B cell (primary cell): ENCODE measurements at regions not wholly inside any gene's neighbourhood (a gene's known extent, or its start where the extent isn't known, plus 50 kb on each side); places are given as distances from the start of the nearest gene placed in this dataset.

Experiments
- EZH2 ChIP-seq: IDR thresholded peaks from 2 replicates; pipeline ENCODE4 v1.6.1; 2012; ENCODE audit warnings: borderline replicate concordance, low read depth, mild to moderate bottlenecking, moderate library complexity, low read length; ENCODE audit not compliant: insufficient read depth, poor library complexity, severe bottlenecking
- TF ChIP-seq, protein P1 (sequence below): fragments of 200-600 bp; IDR thresholded peaks from one replicate; pipeline ENCODE4 v1.8.0; 2022; ENCODE audit warnings: antibody characterized with exemption, mild to moderate bottlenecking

DNA sequence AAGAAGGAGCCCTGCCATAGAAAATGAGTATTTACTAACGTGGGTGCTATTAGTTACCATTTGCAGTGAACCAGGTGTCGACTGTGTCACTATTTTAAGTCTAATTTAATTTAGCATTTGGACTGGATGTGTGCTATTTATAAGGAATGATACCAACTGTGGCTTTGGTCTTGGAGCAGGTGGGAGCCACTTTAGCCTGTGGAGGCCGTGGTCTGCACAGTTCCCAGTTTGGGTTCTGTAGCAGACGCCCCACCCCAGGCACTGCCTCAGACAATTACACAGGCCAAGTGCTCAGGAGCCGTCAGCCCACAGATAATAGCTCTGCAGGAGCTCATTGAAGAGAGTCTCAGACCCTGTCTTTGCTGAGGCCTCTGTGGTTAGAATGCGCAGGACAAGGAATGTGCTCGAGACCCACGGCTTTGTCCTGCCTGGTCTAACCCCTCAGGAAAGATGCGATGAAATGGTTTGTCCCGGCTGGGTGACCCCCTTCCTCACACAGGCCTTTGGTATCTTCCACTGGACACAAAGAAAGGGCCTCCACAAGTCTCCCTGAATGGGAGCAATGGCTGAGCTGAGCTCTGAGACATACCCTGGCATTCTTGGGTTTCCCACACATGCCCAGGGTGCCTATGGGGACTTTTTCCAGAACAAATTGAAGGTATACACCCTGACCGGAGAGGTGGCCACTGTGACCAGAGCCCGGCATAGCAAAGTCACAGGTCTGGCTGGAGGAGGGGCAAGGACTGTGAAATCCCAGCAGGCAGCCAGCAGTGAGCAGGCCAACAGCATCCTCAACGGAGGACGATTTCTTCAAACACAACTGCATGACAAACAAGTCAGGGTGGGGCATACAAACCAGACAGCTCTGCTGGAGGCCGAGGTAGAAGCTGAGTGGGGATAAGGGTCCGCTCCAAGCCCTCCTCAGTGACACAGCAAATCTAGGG, 251.2 kb downstream of the ARHGAP12 start:
- TF ChIP-seq, protein P1, sequence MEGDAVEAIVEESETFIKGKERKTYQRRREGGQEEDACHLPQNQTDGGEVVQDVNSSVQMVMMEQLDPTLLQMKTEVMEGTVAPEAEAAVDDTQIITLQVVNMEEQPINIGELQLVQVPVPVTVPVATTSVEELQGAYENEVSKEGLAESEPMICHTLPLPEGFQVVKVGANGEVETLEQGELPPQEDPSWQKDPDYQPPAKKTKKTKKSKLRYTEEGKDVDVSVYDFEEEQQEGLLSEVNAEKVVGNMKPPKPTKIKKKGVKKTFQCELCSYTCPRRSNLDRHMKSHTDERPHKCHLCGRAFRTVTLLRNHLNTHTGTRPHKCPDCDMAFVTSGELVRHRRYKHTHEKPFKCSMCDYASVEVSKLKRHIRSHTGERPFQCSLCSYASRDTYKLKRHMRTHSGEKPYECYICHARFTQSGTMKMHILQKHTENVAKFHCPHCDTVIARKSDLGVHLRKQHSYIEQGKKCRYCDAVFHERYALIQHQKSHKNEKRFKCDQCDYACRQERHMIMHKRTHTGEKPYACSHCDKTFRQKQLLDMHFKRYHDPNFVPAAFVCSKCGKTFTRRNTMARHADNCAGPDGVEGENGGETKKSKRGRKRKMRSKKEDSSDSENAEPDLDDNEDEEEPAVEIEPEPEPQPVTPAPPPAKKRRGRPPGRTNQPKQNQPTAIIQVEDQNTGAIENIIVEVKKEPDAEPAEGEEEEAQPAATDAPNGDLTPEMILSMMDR = no peak
- no peak for TF ChIP-seq EZH2
